Body of pancreas (tissue), 4 donors: ENCODE measurements at regions not wholly inside any gene's neighbourhood (a gene's known extent, or its start where the extent isn't known, plus 50 kb on each side); places are given as distances from the start of the nearest gene placed in this dataset.
"Not testable (repeated sequence)": the region's sequence is repeated elsewhere in the genome, so short reads cannot be mapped to it uniquely, and the experiment has no call there.

Experiments used
- ATAC-seq: fragments of 150-250 bp; one replicate; pipeline ENCODE4 v1.9.1; 2016
- DNase-seq, 4 donors: peaks; one replicate each; pipeline ENCODE4 v3.0.0-alpha.2; 2019
- H3K27ac ChIP-seq, 4 donors: fragments of 200-600 bp; sonication (generic); 1 replicate in 3 of 4; 2 replicates in 1 of 4; pipeline versions ENCODE4 v1.5.1 to v1.6.1; 2016 to 2019; ENCODE audit warnings: mild to moderate bottlenecking in 1 of 4, mixed read lengths in 1 of 4, moderate library complexity in 1 of 4
- H3K27me3 ChIP-seq, 2 donors: fragments of 200-600 bp; sonication (generic); one replicate each; pipeline ENCODE4 v1.6.0; 2016; ENCODE audit warnings: mild to moderate bottlenecking in 1 of 2
- H3K36me3 ChIP-seq, 2 donors: fragments of 200-600 bp; sonication (generic); replicated peaks in 1 of 2; 2 replicates each; pipeline ENCODE4 v1.5.1; 2016; ENCODE audit warnings: low read depth in 2 of 2; ENCODE audit not compliant: insufficient read depth in 1 of 2
- H3K4me1 ChIP-seq: fragments of 200-600 bp; sonication (generic); one replicate; pipeline ENCODE4 v1.6.0; 2016
- H3K4me3 ChIP-seq, 2 donors: fragments of 200-600 bp; sonication (generic); 1 replicate in 1 of 2; 2 replicates in 1 of 2; pipeline ENCODE4 v1.5.1; 2016 to 2019
- H3K9me3 ChIP-seq, 3 donors: fragments of 200-600 bp; sonication (generic); 1 replicate in 2 of 3; 2 replicates in 1 of 3; pipeline ENCODE4 v1.5.1; 2016
- POLR2A ChIP-seq, 3 donors: fragments of 450-650 bp; IDR thresholded peaks; one replicate each; pipeline ENCODE4 v1.6.1; 2016; ENCODE audit warnings: antibody characterized with exemption in 3 of 3, mild to moderate bottlenecking in 2 of 3
- WGBS, 2 donors: methylation state at CpG; one replicate each; pipeline ENCODE4 v1.1.5; 2017; 5-methylcytosine and 5-hydroxymethylcytosine counted together
- intact Hi-C: fragments of 100-400 bp; cut with DNase I; formaldehyde crosslinking; loops from one replicate; pipeline ENCODE4 v1.15.1; 2023
- TF ChIP-seq, protein P1 (sequence below), 7 experiments: fragments of 450-650 bp in 4 of 7; fragments of 200-600 bp in 3 of 7; sonication (generic) in 3 of 7; IDR thresholded peaks; one replicate each; pipeline ENCODE4 v1.5.1; 2016 to 2019; ENCODE audit warnings: antibody characterized with exemption in 7 of 7

DNA sequence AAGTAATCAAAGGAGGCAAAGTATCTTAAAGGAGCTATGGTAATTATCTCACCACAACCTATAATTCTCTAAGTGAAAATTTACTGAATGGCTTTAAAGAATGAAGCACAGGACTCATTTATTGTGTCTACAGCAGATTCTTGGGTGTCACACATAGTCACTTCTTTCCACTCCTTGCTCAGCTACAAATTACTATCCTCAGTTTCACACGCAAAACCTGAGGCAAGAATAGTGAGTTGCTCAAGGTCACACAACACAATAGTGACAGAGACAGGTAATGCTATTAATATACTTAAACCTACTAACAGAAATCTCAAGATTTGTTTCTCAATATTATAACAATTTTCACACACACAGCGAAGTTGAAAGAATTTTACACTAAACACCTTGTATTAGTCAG, 120.9 kb upstream of the STK32A start:
- Histone ChIP-seq H3K4me1 (no peaks in the 10 kb centered on the region), H3K4me3 (no peak overlapping the region), H3K27me3 (no peaks in the 10 kb centered on the region), H3K9me3 (no peaks in the 10 kb centered on the region), H3K36me3 (no peaks in the 10 kb centered on the region), H3K27ac (no peak overlapping the region)
- WGBS, 2 donors: 74 to 85% methylated on average over 2 of the region's 2 CpGs
- intact Hi-C loops: no loop called here
- DNase-seq (no peak), ATAC-seq (no peak)
- TF ChIP-seq, protein P1, sequence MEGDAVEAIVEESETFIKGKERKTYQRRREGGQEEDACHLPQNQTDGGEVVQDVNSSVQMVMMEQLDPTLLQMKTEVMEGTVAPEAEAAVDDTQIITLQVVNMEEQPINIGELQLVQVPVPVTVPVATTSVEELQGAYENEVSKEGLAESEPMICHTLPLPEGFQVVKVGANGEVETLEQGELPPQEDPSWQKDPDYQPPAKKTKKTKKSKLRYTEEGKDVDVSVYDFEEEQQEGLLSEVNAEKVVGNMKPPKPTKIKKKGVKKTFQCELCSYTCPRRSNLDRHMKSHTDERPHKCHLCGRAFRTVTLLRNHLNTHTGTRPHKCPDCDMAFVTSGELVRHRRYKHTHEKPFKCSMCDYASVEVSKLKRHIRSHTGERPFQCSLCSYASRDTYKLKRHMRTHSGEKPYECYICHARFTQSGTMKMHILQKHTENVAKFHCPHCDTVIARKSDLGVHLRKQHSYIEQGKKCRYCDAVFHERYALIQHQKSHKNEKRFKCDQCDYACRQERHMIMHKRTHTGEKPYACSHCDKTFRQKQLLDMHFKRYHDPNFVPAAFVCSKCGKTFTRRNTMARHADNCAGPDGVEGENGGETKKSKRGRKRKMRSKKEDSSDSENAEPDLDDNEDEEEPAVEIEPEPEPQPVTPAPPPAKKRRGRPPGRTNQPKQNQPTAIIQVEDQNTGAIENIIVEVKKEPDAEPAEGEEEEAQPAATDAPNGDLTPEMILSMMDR (IDR thresholded peaks at IDR 0.05): no peak
- no peak for TF ChIP-seq POLR2A (IDR thresholded peaks at IDR 0.05)

DNA sequence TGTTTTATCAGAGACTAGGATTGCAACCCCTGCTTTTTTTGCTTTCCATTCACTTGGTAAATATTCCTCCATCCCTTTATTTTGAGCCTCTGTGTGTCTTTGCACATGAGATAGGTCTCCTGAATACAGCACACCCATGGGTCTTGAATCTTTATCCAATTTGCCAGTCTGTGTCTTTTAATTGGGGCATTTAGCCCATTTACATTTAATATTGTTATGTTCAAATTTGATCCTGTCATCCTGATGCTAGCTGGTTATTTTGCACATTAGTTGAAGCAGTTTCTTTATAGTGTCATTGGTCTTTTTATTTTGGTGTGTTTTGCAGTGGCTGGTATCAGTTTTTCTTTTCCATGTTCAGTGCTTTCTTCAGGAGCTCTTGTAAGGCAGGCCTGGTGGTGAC, 95.1 kb upstream of the STK32A start:
- DNase-seq, H3K4me3 ChIP-seq, H3K27ac ChIP-seq, H3K36me3 ChIP-seq, ATAC-seq, H3K4me1 ChIP-seq, H3K27me3 ChIP-seq, intact Hi-C loops: not testable (repeated sequence)
- peaks cover 0 to 13% (median 0%) of the 10 kb centered on the region in 3 donors for H3K9me3 ChIP-seq

DNA sequence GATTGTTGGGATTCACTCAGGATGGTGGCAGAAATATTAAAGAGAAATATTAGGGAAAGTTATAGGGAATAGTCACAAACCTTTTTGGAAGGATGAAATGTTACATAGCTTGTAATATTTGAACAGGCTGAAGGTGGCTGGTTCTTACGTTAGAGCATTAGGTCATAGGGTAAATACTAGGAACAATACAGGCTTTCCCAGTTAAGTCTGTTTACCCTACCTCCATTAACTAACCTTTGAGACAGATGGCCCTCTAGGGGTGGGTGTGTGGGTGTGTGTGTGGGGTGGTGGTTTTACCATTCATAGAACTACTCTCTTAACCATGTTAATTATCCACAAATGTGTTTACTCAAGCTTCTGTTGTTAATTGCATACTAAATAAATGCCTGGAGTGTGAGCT, 94.3 kb upstream of the STK32A start:
- intact Hi-C loops: no loop called here
- Histone ChIP-seq H3K4me1 (no peaks in the 10 kb centered on the region), H3K27ac (no peak overlapping the region), H3K36me3 (no peaks in the 10 kb centered on the region), H3K4me3 (no peak overlapping the region), H3K9me3 (peaks cover 0 to 13% (median 0%) of the 10 kb centered on the region in 3 donors), H3K27me3 (no peaks in the 10 kb centered on the region)
- DNase-seq: no peak
- TF ChIP-seq POLR2A (IDR thresholded peaks at IDR 0.05): no peak
- TF ChIP-seq, protein P1 (IDR thresholded peaks at IDR 0.05): no peak
- no peak for ATAC-seq
- WGBS, 2 donors: 19 to 25% methylated on average over 1 of the region's 1 CpG

DNA sequence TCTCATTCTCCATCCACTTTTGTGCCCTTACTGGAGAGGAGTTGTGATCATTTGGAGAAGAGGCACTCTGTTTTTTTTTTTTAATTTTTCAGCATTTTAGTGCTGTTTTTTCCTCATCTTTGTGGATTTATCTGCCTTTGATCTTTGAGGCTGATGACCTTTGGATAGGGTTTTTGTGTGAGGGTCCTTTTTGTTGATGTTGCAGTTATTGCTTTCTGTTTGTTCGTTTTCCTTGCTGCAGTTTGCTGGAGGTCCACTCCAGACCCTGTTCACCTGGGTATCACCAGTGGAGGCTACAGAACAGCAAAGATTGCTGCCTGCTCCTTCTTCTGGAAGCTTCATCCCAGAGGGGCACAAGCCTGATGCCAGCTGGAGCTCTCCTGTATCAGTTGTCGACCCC, 93.2 kb upstream of the STK32A start:
- H3K27me3 ChIP-seq, H3K4me3 ChIP-seq, H3K36me3 ChIP-seq, intact Hi-C loops, H3K27ac ChIP-seq, H3K4me1 ChIP-seq, DNase-seq, ATAC-seq: not testable (repeated sequence)
- WGBS, 2 donors: 27 to 35% methylated on average over 1 to 2 of the region's 2 CpGs
- peaks cover 0 to 13% (median 0%) of the 10 kb centered on the region in 3 donors for H3K9me3 ChIP-seq

DNA sequence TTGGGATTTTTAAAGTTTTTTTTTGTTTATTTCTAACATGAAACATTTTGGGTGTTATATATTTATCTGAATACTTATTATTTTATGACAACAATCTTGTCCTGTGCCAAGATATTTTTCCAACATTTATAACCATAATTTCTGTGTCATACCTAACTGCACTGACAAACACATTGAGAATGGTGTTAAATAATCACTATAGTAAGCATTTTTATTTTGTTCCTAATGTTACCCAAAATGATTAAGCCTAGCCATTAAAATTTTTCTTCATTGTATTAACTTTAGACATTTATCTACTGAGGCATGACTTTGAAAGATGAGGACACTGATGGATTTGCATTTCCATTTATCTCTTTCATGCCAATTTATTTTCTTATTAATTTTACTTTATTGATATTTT, 91.6 kb upstream of the STK32A start:
- ATAC-seq (no peak), DNase-seq (no peak)
- TF ChIP-seq POLR2A (IDR thresholded peaks at IDR 0.05): no peak
- TF ChIP-seq, protein P1 (IDR thresholded peaks at IDR 0.05): no peak
- Histone ChIP-seq H3K4me3 (no peak overlapping the region), H3K9me3 (peaks cover 0 to 13% (median 0%) of the 10 kb centered on the region in 3 donors), H3K27me3 (no peaks in the 10 kb centered on the region), H3K36me3 (no peaks in the 10 kb centered on the region), H3K4me1 (no peaks in the 10 kb centered on the region), H3K27ac (no peak overlapping the region)
- intact Hi-C loops: no loop called here

DNA sequence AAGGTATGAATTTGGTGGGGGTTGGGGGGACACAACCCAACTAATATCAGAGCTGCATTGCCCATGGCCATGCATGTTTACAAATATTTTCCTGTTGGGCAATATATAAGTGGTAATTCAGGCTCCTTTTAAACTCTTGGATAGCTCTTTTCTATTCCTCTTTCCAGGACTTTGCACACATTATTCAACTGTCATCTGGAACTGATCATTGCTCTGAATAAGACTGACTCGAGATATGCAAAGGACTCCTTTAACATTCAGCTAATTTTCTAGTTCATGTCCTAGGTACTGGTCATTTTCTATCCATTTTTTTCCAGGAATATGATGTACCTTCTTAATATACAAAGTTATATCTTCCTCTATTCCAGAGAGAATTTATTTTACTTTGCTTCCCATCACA, 89.5 kb upstream of the STK32A start:
- DNase-seq: no peak
- intact Hi-C loops: no loop called here
- Histone ChIP-seq H3K4me3 (no peak overlapping the region), H3K27ac (no peak overlapping the region), H3K27me3 (no peaks in the 10 kb centered on the region), H3K36me3 (no peaks in the 10 kb centered on the region), H3K9me3 (no peaks in the 10 kb centered on the region), H3K4me1 (no peaks in the 10 kb centered on the region)
- WGBS, 2 donors: 61 to 64% methylated on average over 1 of the region's 1 CpG
- TF ChIP-seq, protein P1 (IDR thresholded peaks at IDR 0.05): no peak
- no peak for TF ChIP-seq POLR2A (IDR thresholded peaks at IDR 0.05)
- ATAC-seq: no peak
